Glutamatergic neuron (in vitro differentiated cells): ENCODE measurements at regions not wholly inside any gene's neighbourhood (a gene's known extent, or its start where the extent isn't known, plus 50 kb on each side); places are given as distances from the start of the nearest gene placed in this dataset.
"Not testable (repeated sequence)": the region's sequence is repeated elsewhere in the genome, so short reads cannot be mapped to it uniquely, and the experiment has no call there.

ENCODE experiments used
- DNase-seq: peaks from one replicate; pipeline ENCODE4 v3.0.0; 2022
- H3K27ac Mint-ChIP-seq: one replicate; pipeline ENCODE4 v1.8.0; 2020; ENCODE audit warnings: mild to moderate bottlenecking, mixed read lengths, inconsistent platforms; ENCODE audit not compliant: unreplicated experiment
- H3K27me3 Mint-ChIP-seq: one replicate; pipeline ENCODE4 v1.8.0; 2020; ENCODE audit warnings: mild to moderate bottlenecking, moderate library complexity, mixed read lengths, inconsistent platforms; ENCODE audit not compliant: unreplicated experiment
- H3K36me3 Mint-ChIP-seq: one replicate; pipeline ENCODE4 v1.8.0; 2020; ENCODE audit warnings: mild to moderate bottlenecking, mixed read lengths, inconsistent platforms; ENCODE audit not compliant: unreplicated experiment
- H3K4me1 Mint-ChIP-seq: one replicate; pipeline ENCODE4 v1.8.0; 2020; ENCODE audit warnings: mild to moderate bottlenecking, low read depth, mixed read lengths, inconsistent platforms; ENCODE audit not compliant: unreplicated experiment
- H3K4me3 Mint-ChIP-seq: one replicate; pipeline ENCODE4 v1.8.0; 2020; ENCODE audit warnings: mild to moderate bottlenecking, mixed read lengths, inconsistent platforms; ENCODE audit not compliant: unreplicated experiment
- H3K9me3 Mint-ChIP-seq: one replicate; pipeline ENCODE4 v1.8.0; 2020; ENCODE audit warnings: mild to moderate bottlenecking, moderate library complexity, mixed read lengths, inconsistent platforms; ENCODE audit not compliant: unreplicated experiment

DNA sequence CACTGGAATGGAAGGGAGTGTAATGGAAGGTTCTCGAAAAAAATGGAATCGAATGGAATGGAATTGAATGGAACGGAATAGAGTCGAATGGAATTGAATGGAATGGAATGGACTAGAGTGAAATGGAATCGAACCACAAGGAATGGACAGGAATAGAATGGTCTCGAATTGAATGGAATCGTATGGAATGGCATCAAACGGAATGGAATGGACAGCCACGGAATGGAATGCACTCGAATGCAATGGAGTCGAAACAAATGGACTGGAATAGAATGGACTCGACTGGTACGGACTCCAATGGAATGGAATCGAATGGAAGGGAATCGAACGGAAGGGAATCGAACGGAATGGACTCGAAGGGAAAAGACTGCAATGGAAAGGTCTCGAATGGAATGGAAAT, 31055.5 kb downstream of the CDY1 start:
- not testable (repeated sequence) for H3K36me3 Mint-ChIP-seq, H3K4me1 Mint-ChIP-seq, DNase-seq, H3K27me3 Mint-ChIP-seq, H3K9me3 Mint-ChIP-seq, H3K27ac Mint-ChIP-seq, H3K4me3 Mint-ChIP-seq

DNA sequence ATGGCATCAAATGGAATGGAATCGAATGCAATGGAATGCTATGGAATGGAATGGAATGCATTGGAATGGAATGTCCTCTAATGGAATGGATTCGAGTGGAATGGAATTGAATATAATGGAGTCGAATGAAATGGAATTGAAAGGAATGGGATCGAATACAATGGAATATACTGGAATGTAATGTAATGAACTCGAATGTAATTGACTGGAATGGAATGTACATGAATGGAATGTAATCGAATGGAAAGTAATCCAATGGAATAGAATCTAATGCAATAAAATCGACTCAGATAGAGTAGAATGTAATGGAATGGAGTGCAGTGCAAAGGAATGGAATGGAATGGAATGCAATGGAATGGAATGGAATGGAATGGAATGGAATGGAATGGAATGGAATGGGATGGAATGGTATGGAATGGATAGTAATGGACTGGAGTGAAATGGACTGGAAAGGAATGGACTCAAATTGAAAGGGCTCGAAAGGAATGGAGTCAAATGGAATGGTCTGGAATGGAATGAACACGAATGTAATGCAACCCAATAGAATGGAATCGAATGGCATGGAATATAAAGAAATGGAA, 31056.2 kb downstream of the CDY1 start:
- not testable (repeated sequence) for H3K27ac Mint-ChIP-seq, H3K27me3 Mint-ChIP-seq, H3K9me3 Mint-ChIP-seq, DNase-seq, H3K36me3 Mint-ChIP-seq, H3K4me1 Mint-ChIP-seq, H3K4me3 Mint-ChIP-seq

DNA sequence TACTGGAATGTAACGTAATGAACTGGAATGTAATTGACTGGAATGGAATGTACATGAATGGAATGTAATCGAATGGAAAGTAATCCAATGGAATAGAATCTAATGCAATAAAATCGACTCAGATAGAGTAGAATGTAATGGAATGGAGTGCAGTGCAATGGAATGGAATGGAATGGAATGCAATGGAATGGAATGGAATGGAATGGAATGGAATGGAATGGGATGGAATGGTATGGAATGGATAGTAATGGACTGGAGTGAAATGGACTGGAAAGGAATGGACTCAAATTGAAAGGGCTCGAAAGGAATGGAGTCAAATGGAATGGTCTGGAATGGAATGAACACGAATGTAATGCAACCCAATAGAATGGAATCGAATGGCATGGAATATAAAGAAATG, 31063.5 kb downstream of the CDY1 start:
- not testable (repeated sequence) for H3K36me3 Mint-ChIP-seq, H3K4me3 Mint-ChIP-seq, H3K4me1 Mint-ChIP-seq, H3K9me3 Mint-ChIP-seq, DNase-seq, H3K27me3 Mint-ChIP-seq
- H3K27ac Mint-ChIP-seq: peak overlapping the region; percentile 54
